Sciatic nerve (tissue), 2 donors: ENCODE measurements at regions not wholly inside any gene's neighbourhood (a gene's known extent, or its start where the extent isn't known, plus 50 kb on each side); places are given as distances from the start of the nearest gene placed in this dataset.
"Not testable (repeated sequence)": the region's sequence is repeated elsewhere in the genome, so short reads cannot be mapped to it uniquely, and the experiment has no call there.

Experiments
- ATAC-seq: fragments of 200-7000 bp; cut with Tn5 transposase; one replicate; pipeline ENCODE4 v1.9.1; 2020; ENCODE audit warnings: mild to moderate bottlenecking, moderate library complexity
- DNase-seq: peaks from one replicate; pipeline ENCODE4 v3.0.0-alpha.2; 2020; ENCODE audit warnings: low spot score
- intact Hi-C: fragments of 100-400 bp; cut with DNase I; formaldehyde crosslinking; loops from one replicate; pipeline ENCODE4 v1.14.2; 2022
- donor health status: DM: no; HTN: no; CAD: no.
- donor health status: DM: no; HTN: no; CAD: no.

DNA sequence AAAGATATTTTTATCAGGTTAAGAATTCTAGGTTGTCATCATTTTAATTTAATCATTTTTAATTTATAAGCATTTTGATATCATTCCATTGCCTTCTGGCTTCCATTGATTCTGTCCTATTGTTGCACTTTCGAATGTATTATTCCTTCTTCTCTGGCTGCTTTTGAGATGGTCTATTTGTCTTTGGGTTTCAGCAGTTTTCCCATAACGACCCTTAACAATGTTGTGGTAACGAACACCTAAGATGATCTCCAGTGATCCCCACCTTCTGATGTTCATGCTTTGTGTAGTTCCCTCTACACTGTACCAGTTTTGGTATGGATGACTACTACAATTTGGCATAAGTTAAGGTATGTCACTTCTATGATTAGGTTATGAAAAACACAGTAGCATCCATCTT is 59.9 kb downstream of the MINAR1 start:
- intact Hi-C loops, result no loop called here
- ATAC-seq, result no peak

DNA sequence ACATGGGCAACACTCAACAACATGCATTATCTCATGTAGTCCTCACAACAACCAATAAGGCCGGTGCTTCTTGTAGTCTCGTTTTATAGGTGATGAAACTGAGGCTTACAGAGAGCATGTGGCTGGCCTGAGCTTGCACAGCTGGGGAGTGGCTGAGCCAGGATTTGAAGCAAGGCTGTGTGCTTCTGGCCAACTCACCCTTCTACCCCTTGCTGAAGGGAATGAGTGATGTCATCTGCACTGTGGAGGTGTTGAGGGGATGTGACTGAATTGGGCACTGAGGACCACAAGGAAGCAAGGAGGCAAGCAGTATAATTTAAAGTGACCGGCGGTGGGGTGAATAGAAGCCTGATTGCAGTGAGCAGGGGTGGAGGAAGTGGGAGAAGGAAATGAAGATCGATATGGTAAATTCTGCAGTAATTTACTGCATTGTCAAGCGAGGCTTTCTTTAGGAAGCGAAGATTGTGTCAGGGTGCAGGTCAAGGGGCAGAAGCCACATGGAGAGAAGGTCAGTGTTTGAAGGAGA is 62.3 kb downstream of the MINAR1 start:
- intact Hi-C loops, result no loop called here
- DNase-seq, result no peak
- ATAC-seq, result no peak

More for the DNA sequence above, 59.9 kb downstream of the MINAR1 start:
- DNase-seq, result no peak

DNA sequence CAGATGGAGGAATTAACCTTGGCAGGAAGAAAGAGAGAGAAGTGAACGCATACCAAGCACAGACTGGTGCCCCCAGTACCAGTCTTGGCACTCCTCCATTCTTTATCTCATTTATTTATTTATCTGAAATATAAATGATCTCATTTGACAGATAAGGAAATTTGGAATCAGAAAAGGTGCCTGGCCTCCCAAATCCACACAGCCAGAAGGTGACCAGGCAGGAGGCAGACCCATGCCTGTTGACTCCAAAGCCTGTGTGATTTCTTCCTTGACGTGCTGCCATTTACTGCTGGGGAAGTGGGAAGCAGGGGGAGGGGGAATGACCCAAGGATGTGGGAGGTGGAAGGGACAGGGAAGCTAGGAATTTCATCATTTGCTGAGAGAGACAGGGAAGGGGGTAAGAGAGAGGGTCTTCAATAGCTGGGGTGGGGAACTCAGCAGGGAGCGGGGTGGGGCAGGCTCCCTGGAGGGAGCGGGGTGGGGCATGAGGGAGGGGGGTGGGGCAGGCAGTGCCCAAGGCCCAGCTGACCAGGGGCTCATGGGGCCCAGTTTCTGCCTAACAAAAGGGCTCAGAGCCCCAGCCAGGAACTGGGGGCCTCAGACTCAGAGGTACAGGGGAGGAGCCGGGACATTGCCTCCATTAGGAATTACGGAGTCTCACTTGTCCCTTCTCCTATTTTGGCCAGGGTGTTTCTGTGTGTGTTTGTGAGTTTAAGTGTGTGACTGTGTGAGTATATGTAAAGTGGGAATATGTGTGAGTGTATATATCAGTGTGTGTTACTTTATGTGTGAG is 63.0 kb downstream of the MINAR1 start:
- no peak for DNase-seq
- no peak for ATAC-seq
- intact Hi-C loops, result no loop called here

DNA sequence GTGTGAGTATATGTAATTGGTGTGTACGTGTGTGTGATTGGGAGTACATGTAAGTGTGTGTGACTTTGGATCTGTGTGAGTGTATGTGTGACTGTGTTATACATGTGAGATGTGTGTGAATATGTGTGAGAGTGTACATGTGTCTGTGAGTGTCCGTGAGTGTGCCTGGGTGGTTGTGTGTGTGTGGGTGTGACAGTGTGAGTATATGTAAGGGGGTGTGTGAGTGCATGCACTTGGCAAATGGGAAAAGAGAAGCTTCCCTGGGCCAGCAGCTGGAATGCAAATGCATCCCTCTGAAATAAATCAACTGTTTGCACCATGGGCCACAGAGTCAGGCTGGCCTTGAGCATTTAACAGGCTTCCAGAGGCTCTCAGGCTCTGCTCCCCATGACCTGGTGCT is 63.6 kb downstream of the MINAR1 start:
- ATAC-seq, result no peak
- intact Hi-C loops, result no loop called here
- no peak for DNase-seq

GRCh38 chr15:79496838-79497237 is 64.7 kb downstream of the MINAR1 start:
- intact Hi-C loops, result no loop called here
- ATAC-seq, result no peak

DNA sequence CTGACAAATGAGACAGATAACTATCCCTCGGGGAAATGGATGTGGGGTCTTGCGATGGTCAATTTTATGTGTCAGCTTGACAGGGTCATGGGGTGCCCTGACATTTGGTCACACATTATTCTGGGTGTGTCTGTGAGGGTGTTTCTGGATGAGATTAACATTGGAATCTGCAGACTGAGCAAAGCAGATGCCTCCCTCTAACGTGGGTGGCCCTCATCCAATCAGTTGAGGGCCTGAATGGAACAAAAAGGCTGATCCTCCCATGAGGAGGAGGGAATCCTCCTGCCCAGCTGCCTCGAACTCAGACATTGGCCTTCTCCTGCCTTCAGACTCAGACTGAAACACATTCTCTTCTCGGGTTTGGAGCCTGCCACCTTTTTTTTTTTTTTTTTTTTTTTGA is 69.0 kb downstream of the MINAR1 start:
- no peak for DNase-seq

More at GRCh38 chr15:79496838-79497237, 64.7 kb downstream of the MINAR1 start:
- no peak for DNase-seq

DNA sequence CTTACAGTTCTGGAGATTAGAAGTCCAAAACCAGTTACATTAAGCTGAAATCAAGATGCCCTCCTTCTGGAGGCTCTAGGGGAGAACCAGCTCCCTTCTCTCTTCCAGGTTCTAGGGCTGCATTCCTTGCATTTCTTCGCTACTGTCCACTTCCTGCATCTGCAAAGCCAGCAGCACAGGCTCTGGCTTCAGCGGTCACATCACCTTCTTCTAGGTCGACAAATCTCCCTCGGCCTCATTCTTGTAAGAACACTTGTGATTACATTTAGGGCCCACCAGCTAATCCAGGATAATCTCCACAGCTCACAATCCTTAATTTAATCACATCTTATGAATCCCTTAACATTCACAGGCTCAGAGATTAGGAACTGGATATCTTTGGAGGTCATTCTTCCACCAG is 73.8 kb downstream of the MINAR1 start:
- DNase-seq (no peak), ATAC-seq (no peak)
- intact Hi-C loops, result no loop called here

More for the DNA sequence above, 69.0 kb downstream of the MINAR1 start:
- intact Hi-C loops, result no loop called here
- no peak for ATAC-seq

DNA sequence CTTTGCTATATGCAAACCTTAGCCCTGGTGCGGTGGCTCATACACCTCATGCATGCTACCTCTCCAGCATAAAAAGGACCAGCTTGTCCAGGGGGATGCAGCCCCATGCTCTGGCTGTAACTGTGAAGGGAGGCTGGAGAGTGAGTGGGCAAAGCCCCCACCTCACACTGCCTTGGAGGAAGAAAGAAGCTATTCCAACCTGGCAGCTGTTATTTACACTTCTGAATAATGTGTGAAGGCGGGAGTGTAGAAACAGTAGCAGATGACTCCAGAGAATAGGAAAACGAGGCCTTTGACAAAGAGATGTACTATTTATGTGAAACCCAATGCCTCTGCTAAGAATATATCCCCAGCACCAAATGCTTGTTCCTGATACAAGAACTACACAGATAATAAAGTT is 80.7 kb downstream of the MINAR1 start:
- DNase-seq, ATAC-seq: not testable (repeated sequence)
- intact Hi-C loops, result loop anchor here (1.0 kb wide), 1 partner anchor 7 kb away; no protein-coding TSS in a partner anchor

- ATAC-seq (no peak), DNase-seq (no peak)
- intact Hi-C loops, result no loop called here
Measured at GRCh38 chr15:79513417-79513816, 81.3 kb downstream of the MINAR1 start.

- intact Hi-C loops, result no loop called here
- no peak for DNase-seq
- ATAC-seq, result no peak
Measured at GRCh38 chr15:79513940-79514339, 81.8 kb downstream of the MINAR1 start.

DNA sequence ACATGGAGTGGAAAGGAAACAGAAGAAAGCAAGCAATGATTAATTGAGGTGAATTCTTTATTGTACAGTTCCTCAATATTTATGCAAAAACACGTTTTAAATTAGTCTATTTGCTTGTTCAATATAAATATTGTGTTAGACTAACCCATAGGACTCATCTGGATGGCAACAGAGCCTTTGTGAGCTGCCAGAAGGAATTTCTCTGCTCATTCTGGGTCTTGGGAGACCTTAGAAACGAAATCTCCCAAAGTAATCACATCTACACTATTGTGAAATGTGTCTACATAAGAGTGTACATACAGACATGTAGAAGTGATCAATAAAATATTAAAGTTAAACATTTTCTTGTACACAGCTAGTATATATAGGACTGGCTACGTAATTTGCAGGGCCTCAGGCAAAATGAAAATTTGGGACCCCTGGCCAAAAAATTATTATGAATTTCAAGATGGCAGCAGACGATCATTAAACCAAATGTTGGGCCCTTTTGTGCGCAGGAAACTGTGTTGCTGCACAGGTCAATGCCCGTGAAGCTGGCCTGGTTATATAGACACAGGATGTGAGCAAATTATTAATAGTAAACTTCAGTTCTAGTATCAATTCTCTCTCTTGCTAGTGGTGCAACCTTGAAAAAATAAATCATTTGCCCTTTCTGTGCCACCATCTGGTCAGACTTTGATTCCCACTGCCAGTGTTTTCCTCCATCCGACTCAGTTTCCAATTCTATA is 83.3 kb downstream of the MINAR1 start:
- intact Hi-C loops, result no loop called here
- ATAC-seq (no peak), DNase-seq (no peak)

DNA sequence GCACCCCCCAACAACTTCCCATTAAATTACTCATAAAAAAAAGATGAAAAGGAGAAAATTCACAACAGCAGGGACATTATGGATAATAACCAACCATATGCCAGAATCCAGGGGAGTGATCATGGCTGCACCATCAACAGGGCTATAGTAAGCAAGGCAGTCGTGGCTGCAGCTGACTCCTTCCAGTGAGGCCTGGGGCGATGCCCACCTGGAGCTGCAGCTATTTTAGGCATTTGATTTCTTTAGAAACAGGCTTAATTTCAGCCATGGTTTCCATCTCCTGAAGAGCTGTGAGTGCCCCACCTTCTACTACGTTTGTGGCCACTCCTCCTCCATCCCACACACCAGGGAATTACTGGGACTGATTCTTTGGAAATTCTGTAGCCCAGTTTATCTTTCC is 84.0 kb downstream of the MINAR1 start:
- DNase-seq (no peak), ATAC-seq (no peak)
- intact Hi-C loops, result no loop called here

DNA sequence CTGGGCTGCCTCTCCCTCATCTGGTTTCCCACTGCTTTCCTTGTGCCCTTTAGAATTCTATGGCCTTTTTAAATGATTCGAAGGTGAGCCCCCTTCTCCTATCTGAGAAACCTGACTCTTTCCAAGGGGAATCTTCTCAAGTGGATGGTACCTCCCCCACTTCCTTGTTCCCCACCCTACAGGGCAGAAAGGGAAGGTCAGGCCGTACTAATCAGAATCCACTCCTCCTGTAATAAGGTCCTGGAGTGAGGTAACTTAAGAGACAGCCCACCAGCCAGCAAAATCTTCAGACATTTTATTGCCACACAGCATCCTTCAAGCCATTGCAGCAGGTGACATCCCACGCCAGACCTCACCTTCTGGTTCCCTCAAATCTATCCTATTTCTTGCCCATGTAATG is 84.5 kb downstream of the MINAR1 start:
- intact Hi-C loops, result no loop called here
- no peak for ATAC-seq
- no peak for DNase-seq

GRCh38 chr15:79519628-79520027 is 87.5 kb downstream of the MINAR1 start:
- intact Hi-C loops, result loop anchor here (1.0 kb wide), 1 partner anchor 7 kb away; no protein-coding TSS in a partner anchor
- ATAC-seq, result no peak

GRCh38 chr15:79520654-79521053 is 88.5 kb downstream of the MINAR1 start:
- ATAC-seq, result no peak
- no peak for DNase-seq
- intact Hi-C loops, result loop anchor here (1.0 kb wide), 1 partner anchor 8 kb away; no protein-coding TSS in a partner anchor

More at GRCh38 chr15:79519628-79520027, 87.5 kb downstream of the MINAR1 start:
- DNase-seq, result no peak

DNA sequence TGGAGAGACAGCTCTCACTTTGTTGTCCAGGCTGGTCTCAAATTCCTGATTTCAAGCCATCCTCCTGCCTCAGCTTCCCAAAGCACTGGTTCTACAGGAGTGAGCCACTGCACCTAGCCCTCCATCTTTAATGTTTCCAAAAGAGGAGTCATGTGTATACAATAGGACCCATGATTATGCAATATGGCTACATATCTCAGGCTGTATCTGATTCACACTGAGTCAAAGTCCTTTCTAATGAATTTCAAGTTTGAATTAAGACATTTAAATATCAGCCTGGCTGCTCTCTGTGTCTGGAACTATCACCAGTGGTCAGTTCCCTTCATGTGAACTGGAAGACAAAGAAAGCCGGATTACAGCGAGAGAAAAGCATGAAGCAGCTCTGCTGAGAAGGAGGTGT is 90.5 kb downstream of the MINAR1 start:
- DNase-seq (no peak), ATAC-seq (no peak)
- intact Hi-C loops, result no loop called here

DNA sequence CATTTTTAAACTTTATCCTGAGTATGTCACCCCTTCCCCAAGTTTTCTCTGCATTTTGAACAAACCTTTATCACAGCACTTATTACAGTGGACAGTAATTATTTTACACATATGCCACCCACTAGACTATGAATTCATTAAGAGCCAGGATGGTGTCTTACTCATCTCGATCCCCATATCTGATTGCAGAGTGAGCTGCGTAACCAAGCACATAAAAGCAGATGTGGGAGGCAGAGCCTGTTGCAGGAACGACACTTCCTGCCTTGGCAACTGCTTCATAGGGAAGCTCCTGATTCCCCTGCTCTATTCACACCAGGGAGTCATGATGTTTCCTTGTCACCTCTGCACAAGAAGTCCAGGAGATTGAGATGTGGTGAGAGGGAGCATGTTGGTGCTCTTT is 91.1 kb downstream of the MINAR1 start:
- intact Hi-C loops, result no loop called here
- ATAC-seq (no peak), DNase-seq (no peak)

GRCh38 chr15:79524531-79524930 is 92.4 kb downstream of the MINAR1 start:
- ATAC-seq, result no peak
- intact Hi-C loops, result no loop called here
- no peak for DNase-seq

- intact Hi-C loops, result no loop called here
- DNase-seq, result no peak
- no peak for ATAC-seq
Measured at GRCh38 chr15:79526376-79526775, 94.2 kb downstream of the MINAR1 start.

DNA sequence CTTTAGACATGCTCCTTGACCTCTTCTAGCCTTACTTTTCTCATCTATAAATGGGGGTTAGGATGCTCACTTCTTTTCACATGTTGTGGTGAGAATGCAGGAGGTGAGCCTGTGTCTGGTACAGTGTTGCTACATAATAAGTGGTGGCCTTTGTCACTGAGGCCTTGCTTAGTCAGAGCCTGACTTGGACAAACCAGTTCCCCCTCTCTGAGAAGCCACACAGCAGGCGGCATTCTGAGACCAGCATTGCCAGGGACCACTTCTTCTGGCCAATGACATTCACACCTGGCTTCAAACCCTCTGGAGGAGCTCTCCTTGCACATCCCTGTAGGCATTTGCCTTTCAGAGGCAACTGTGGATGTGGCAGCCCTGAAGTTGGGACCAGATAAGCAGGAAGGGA is 95.7 kb downstream of the MINAR1 start:
- intact Hi-C loops, result no loop called here
- DNase-seq, result no peak
- no peak for ATAC-seq
